Chondrocyte (in vitro differentiated cells): ENCODE measurements at regions not wholly inside any gene's neighbourhood (a gene's known extent, or its start where the extent isn't known, plus 50 kb on each side); places are given as distances from the start of the nearest gene placed in this dataset.

Experiments used
- DNase-seq: peaks from one replicate; pipeline ENCODE4 v3.0.0; 2021; ENCODE audit warnings: mixed read lengths, low spot score
- H3K27ac Mint-ChIP-seq: one replicate; pipeline ENCODE4 v1.8.0; 2021; ENCODE audit warnings: mild to moderate bottlenecking, moderate library complexity, mixed read lengths; ENCODE audit not compliant: unreplicated experiment
- H3K27me3 Mint-ChIP-seq: 2 replicates; pipeline ENCODE4 v1.8.0; 2021; ENCODE audit warnings: low read depth, mixed read lengths
- H3K36me3 Mint-ChIP-seq: 2 replicates; pipeline ENCODE4 v1.8.0; 2021; ENCODE audit warnings: low read depth, mixed read lengths
- H3K4me1 Mint-ChIP-seq: 2 replicates; pipeline ENCODE4 v1.8.0; 2021; ENCODE audit warnings: low read depth, mild to moderate bottlenecking, mixed read lengths
- H3K4me3 Mint-ChIP-seq: one replicate; pipeline ENCODE4 v1.8.0; 2021; ENCODE audit warnings: mild to moderate bottlenecking, moderate library complexity, mixed read lengths; ENCODE audit not compliant: unreplicated experiment
- H3K9me3 Mint-ChIP-seq: 2 replicates; pipeline ENCODE4 v1.8.0; 2021; ENCODE audit warnings: low read depth, mixed read lengths
- TF ChIP-seq, protein P1 (sequence below): fragments of 200-600 bp; sonication (generic); IDR thresholded peaks from 2 replicates; pipeline ENCODE4 v1.5.0; 2021; ENCODE audit warnings: antibody characterized with exemption, mild to moderate bottlenecking, moderate library complexity

DNA sequence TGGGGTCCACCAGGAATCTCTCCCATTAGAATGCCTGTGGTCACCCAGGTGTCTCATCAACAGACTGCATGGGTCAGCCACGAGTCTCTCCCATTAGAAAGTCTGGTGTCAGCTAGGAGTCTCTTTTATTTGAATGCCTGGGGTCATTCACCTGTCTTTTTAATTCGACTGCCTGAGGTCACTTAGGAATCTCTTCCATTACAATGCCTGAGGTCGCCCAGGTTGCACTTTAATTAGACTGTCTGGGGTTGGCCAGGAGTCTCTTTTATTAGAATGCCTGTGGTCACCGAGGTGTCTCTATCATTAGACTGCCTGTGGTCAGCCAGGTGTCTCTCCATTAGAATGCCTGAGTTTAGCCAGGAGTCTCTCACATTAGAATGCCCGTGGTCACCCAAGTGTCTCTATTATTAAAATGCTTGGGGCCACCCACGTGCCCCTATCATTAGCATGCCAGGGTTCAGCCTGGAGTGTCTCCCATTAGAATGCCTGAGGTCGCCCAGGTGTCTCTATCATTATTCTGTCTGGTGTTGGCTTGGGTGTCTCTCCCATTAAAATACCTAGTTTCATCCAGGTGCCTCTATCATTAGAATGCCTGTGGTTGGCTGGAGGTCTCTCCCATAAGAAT lies 1474.3 kb downstream of the UQCRFS1 start:
- Mint-ChIP-seq H3K4me3 (no peak overlapping the region), H3K27ac (no peak overlapping the region), H3K4me1 (no peaks in the 10 kb centered on the region), H3K27me3 (no peaks in the 10 kb centered on the region), H3K36me3 (peaks cover 61% of the 10 kb centered on the region), H3K9me3 (peaks cover 3% of the 10 kb centered on the region)
- no peak for DNase-seq
- TF ChIP-seq, protein P1, sequence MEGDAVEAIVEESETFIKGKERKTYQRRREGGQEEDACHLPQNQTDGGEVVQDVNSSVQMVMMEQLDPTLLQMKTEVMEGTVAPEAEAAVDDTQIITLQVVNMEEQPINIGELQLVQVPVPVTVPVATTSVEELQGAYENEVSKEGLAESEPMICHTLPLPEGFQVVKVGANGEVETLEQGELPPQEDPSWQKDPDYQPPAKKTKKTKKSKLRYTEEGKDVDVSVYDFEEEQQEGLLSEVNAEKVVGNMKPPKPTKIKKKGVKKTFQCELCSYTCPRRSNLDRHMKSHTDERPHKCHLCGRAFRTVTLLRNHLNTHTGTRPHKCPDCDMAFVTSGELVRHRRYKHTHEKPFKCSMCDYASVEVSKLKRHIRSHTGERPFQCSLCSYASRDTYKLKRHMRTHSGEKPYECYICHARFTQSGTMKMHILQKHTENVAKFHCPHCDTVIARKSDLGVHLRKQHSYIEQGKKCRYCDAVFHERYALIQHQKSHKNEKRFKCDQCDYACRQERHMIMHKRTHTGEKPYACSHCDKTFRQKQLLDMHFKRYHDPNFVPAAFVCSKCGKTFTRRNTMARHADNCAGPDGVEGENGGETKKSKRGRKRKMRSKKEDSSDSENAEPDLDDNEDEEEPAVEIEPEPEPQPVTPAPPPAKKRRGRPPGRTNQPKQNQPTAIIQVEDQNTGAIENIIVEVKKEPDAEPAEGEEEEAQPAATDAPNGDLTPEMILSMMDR: no peak

DNA sequence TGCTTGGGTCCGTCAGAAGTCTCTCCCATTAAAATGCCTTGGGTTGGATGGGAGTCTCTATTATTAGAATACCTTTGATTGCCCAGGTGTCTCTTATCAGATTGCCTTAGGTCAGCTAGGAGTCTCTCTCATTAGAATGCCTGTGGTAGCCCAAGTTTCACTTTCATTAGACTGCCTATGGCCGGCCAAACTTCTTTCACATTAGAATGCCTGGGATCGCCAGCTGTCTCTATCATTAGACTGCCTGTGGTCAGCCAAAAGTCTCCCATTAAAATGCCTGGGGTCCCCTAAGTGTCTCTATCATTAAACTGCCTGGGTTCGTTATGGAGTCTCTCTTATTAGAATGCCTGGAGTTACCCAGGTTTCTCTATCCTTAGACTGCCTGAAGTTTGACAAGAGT lies 1476.7 kb downstream of the UQCRFS1 start:
- Mint-ChIP-seq H3K4me3 (no peak overlapping the region), H3K9me3 (no peaks in the 10 kb centered on the region), H3K36me3 (peaks cover 68% of the 10 kb centered on the region), H3K4me1 (no peaks in the 10 kb centered on the region), H3K27me3 (no peaks in the 10 kb centered on the region), H3K27ac (no peak overlapping the region)
- no peak for DNase-seq
- TF ChIP-seq, protein P1: no peak

DNA sequence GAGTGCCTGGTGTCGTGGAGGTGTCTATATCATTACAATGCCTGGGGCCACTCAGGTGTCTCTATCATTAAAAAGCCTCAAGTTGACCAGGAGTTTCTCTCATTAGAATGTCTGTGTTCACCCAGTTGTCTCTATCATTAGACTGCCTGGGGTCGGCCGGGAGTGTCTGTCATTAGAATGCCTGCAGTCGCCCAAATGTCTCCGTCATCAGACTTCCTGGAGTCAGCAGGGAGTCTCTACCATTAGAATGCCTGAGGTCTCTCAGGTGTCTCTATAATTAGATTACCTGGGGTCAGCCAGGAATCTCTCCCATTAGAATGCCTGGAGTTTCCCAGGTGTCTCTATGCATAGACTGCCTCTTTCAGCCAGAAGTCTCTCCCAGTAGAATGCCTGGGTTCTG lies 1477.6 kb downstream of the UQCRFS1 start:
- H3K36me3 Mint-ChIP-seq: peaks cover 64% of the 10 kb centered on the region
- H3K27ac Mint-ChIP-seq: no peak overlapping the region
- H3K27me3 Mint-ChIP-seq: no peaks in the 10 kb centered on the region
- DNase-seq: no peak
- TF ChIP-seq, protein P1: no peak
- no peak overlapping the region for H3K4me3 Mint-ChIP-seq
- H3K4me1 Mint-ChIP-seq: no peaks in the 10 kb centered on the region
- H3K9me3 Mint-ChIP-seq: no peaks in the 10 kb centered on the region

GRCh38 chr19:27734496-27735220 lies 1478.3 kb downstream of the UQCRFS1 start:
- no peak overlapping the region for H3K4me3 Mint-ChIP-seq
- H3K9me3 Mint-ChIP-seq: no peaks in the 10 kb centered on the region
- peak overlapping the region; percentile 2 for H3K27ac Mint-ChIP-seq
- TF ChIP-seq, protein P1: no peak
- H3K36me3 Mint-ChIP-seq: peaks cover 62% of the 10 kb centered on the region
- H3K4me1 Mint-ChIP-seq: no peaks in the 10 kb centered on the region
- no peaks in the 10 kb centered on the region for H3K27me3 Mint-ChIP-seq
- DNase-seq: no peak

- no peaks in the 10 kb centered on the region for H3K9me3 Mint-ChIP-seq
- H3K4me3 Mint-ChIP-seq: no peak overlapping the region
- peaks cover 53% of the 10 kb centered on the region for H3K36me3 Mint-ChIP-seq
- no peaks in the 10 kb centered on the region for H3K27me3 Mint-ChIP-seq
- TF ChIP-seq, protein P1: no peak
- H3K27ac Mint-ChIP-seq: no peak overlapping the region
- no peaks in the 10 kb centered on the region for H3K4me1 Mint-ChIP-seq
- DNase-seq: no peak
Observed at GRCh38 chr19:27733551-27734266, 1479.2 kb downstream of the UQCRFS1 start.
